Neural progenitor cell (in vitro differentiated cells): ENCODE measurements at regions not wholly inside any gene's neighbourhood (a gene's known extent, or its start where the extent isn't known, plus 50 kb on each side); places are given as distances from the start of the nearest gene placed in this dataset.

Experiments
- DNase-seq: peaks from one replicate; pipeline ENCODE4 v3.0.0-alpha.2; 2016; ENCODE audit warnings: low spot score
- H2AFZ ChIP-seq: fragments of 200-600 bp; sonication (generic); replicated peaks from 2 replicates; pipeline ENCODE4 v1.6.1; 2016; ENCODE audit warnings: antibody characterized with exemption
- H3F3A ChIP-seq: fragments of 200-600 bp; sonication (generic); 2 replicates; pipeline ENCODE4 v1.6.1; 2016; ENCODE audit warnings: antibody characterized with exemption, low read depth
- H3K27ac ChIP-seq: fragments of 200-600 bp; sonication (generic); 2 replicates; pipeline ENCODE4 v1.5.1; 2016; ENCODE audit warnings: mild to moderate bottlenecking
- H3K27me3 ChIP-seq: fragments of 200-600 bp; sonication (generic); 2 replicates; pipeline ENCODE4 v1.6.1; 2016; ENCODE audit warnings: mild to moderate bottlenecking, moderate library complexity
- H3K36me3 ChIP-seq: fragments of 200-600 bp; sonication (generic); 2 replicates; pipeline ENCODE4 v1.5.1; 2016
- H3K4me1 ChIP-seq: fragments of 200-600 bp; sonication (generic); 2 replicates; pipeline ENCODE4 v1.6.1; 2016; ENCODE audit warnings: mixed run types
- H3K4me2 ChIP-seq: fragments of 200-600 bp; sonication (generic); 2 replicates; pipeline ENCODE4 v1.6.1; 2016
- H3K4me3 ChIP-seq: fragments of 200-600 bp; sonication (generic); 2 replicates; pipeline ENCODE4 v1.5.1; 2016
- H3K79me2 ChIP-seq: fragments of 200-600 bp; sonication (generic); 2 replicates; pipeline ENCODE4 v1.6.1; 2016; ENCODE audit warnings: low read depth
- H3K9ac ChIP-seq: fragments of 200-600 bp; sonication (generic); 2 replicates; pipeline ENCODE4 v1.6.1; 2016
- H3K9me3 ChIP-seq: fragments of 200-600 bp; sonication (generic); 2 replicates; pipeline ENCODE4 v1.5.1; 2016; ENCODE audit warnings: low read depth
- H4K20me1 ChIP-seq: fragments of 200-600 bp; sonication (generic); 2 replicates; pipeline ENCODE4 v1.6.1; 2016; ENCODE audit warnings: low read depth
- H3K27ac Mint-ChIP-seq: 3 replicates; pipeline ENCODE4 v1.8.0; 2021; ENCODE audit warnings: mixed read lengths
- H3K27me3 Mint-ChIP-seq: 2 replicates; pipeline ENCODE4 v1.8.0; 2022; ENCODE audit warnings: low read depth, mild to moderate bottlenecking, inconsistent platforms, moderate library complexity, mixed read lengths; ENCODE audit not compliant: insufficient read depth
- H3K36me3 Mint-ChIP-seq: 3 replicates; pipeline ENCODE4 v1.8.0; 2021; ENCODE audit warnings: mixed read lengths
- H3K4me1 Mint-ChIP-seq: 3 replicates; pipeline ENCODE4 v1.8.0; 2021; ENCODE audit warnings: mixed read lengths
- H3K4me3 Mint-ChIP-seq: 3 replicates; pipeline ENCODE4 v1.8.0; 2021; ENCODE audit warnings: mild to moderate bottlenecking, moderate library complexity, mixed read lengths
- H3K9me3 Mint-ChIP-seq: 3 replicates; pipeline ENCODE4 v1.8.0; 2020; ENCODE audit warnings: mixed read lengths
- CTCF ChIP-seq: fragments of 200-600 bp; sonication (generic); IDR thresholded peaks from 2 replicates; pipeline ENCODE4 v1.5.1; 2017; ENCODE audit warnings: antibody characterized with exemption, mild to moderate bottlenecking
- EZH2 ChIP-seq: fragments of 200-600 bp; sonication (generic); IDR thresholded peaks from 2 replicates; pipeline ENCODE4 v1.6.1; 2017; ENCODE audit warnings: antibody characterized with exemption, mild to moderate bottlenecking, moderate library complexity
- EZH2phosphoT487 ChIP-seq: fragments of 200-600 bp; sonication (generic); IDR thresholded peaks from 2 replicates; pipeline ENCODE4 v1.6.1; 2017; ENCODE audit warnings: antibody characterized with exemption

- H3K4me3 Mint-ChIP-seq = no peak overlapping the region
- H3K9me3 ChIP-seq = no peaks in the 10 kb centered on the region
- H2AFZ ChIP-seq = no peak overlapping the region
- H3K36me3 ChIP-seq = no peaks in the 10 kb centered on the region
- no peak overlapping the region for H3K4me2 ChIP-seq
- no peak overlapping the region for H3K9ac ChIP-seq
- no peak overlapping the region for H3K27ac Mint-ChIP-seq
- H3K4me1 Mint-ChIP-seq = no peaks in the 10 kb centered on the region
- DNase-seq = no peak
- H3K9me3 Mint-ChIP-seq = peaks cover 3% of the 10 kb centered on the region
- no peaks in the 10 kb centered on the region for H3K36me3 Mint-ChIP-seq
- no peaks in the 10 kb centered on the region for H3K27me3 ChIP-seq
- no peak overlapping the region for H3K4me3 ChIP-seq
- no peak overlapping the region for H3K27ac ChIP-seq
- no peaks in the 10 kb centered on the region for H3K27me3 Mint-ChIP-seq
- H4K20me1 ChIP-seq = no peaks in the 10 kb centered on the region
- no peaks in the 10 kb centered on the region for H3K4me1 ChIP-seq
- TF ChIP-seq CTCF (no peak), EZH2 (no peak), EZH2phosphoT487 (no peak)
- H3F3A ChIP-seq = no peaks in the 10 kb centered on the region
- H3K79me2 ChIP-seq = no peaks in the 10 kb centered on the region
Observed at GRCh38 chr9:107883496-107884124, 394.0 kb upstream of the KLF4 start.

- H3K9me3 Mint-ChIP-seq = no peaks in the 10 kb centered on the region
- H3K27ac Mint-ChIP-seq = no peak overlapping the region
- TF ChIP-seq EZH2phosphoT487 (no peak), EZH2 (no peak), CTCF (no peak)
- H3K9me3 ChIP-seq = no peaks in the 10 kb centered on the region
- H3K4me1 Mint-ChIP-seq = no peaks in the 10 kb centered on the region
- H3K27ac ChIP-seq = no peak overlapping the region
- no peak overlapping the region for H3K4me2 ChIP-seq
- H3K27me3 ChIP-seq = no peaks in the 10 kb centered on the region
- no peaks in the 10 kb centered on the region for H3K36me3 ChIP-seq
- DNase-seq = no peak
- H3K4me1 ChIP-seq = no peaks in the 10 kb centered on the region
- no peak overlapping the region for H3K4me3 Mint-ChIP-seq
- H3K4me3 ChIP-seq = no peak overlapping the region
- no peaks in the 10 kb centered on the region for H3K79me2 ChIP-seq
- H3K36me3 Mint-ChIP-seq = no peaks in the 10 kb centered on the region
- H3K27me3 Mint-ChIP-seq = no peaks in the 10 kb centered on the region
- no peak overlapping the region for H2AFZ ChIP-seq
- H3K9ac ChIP-seq = no peak overlapping the region
- H4K20me1 ChIP-seq = no peaks in the 10 kb centered on the region
- H3F3A ChIP-seq = no peaks in the 10 kb centered on the region
Observed at GRCh38 chr9:107881626-107882300, 392.2 kb upstream of the KLF4 start.

GRCh38 chr9:107878462-107878861 is 388.9 kb upstream of the KLF4 start:
- no peak for DNase-seq
- Histone ChIP-seq H3K36me3 (no peaks in the 10 kb centered on the region), H3K4me3 (no peak overlapping the region), H3K79me2 (no peaks in the 10 kb centered on the region), H3K9ac (no peak overlapping the region), H4K20me1 (no peaks in the 10 kb centered on the region), H3K27me3 (no peaks in the 10 kb centered on the region), H2AFZ (no peak overlapping the region), H3K4me2 (no peak overlapping the region), H3K4me1 (no peaks in the 10 kb centered on the region), H3F3A (no peaks in the 10 kb centered on the region), H3K9me3 (no peaks in the 10 kb centered on the region), H3K27ac (no peak overlapping the region)
- no peaks in the 10 kb centered on the region for H3K36me3 Mint-ChIP-seq
- no peak overlapping the region for H3K4me3 Mint-ChIP-seq
- no peak for TF ChIP-seq EZH2phosphoT487
- no peak for TF ChIP-seq CTCF
- no peak for TF ChIP-seq EZH2
- no peaks in the 10 kb centered on the region for H3K9me3 Mint-ChIP-seq
- H3K27me3 Mint-ChIP-seq = peaks cover 6% of the 10 kb centered on the region
- no peaks in the 10 kb centered on the region for H3K4me1 Mint-ChIP-seq
- H3K27ac Mint-ChIP-seq = no peak overlapping the region
